ENCODE measurements at regions not wholly inside any gene's neighbourhood (a gene's known extent, or its start where the extent isn't known, plus 50 kb on each side); places are given as distances from the start of the nearest gene placed in this dataset.

GRCh38 chr14:38915125-38915524, 187.9 kb downstream of the SEC23A start:
- no peaks in the 10 kb centered on the region for H3K9me3 ChIP-seq
- H3K4me1 ChIP-seq, result no peaks in the 10 kb centered on the region
- H3K27me3 ChIP-seq, result no peaks in the 10 kb centered on the region
- no peak for ATAC-seq
- H3K36me3 ChIP-seq (replicated peaks in 1 of 2; ENCODE audit: insufficient read depth in 1 of 2, low read depth in 2 of 2), result no peaks in the 10 kb centered on the region
- no peak overlapping the region for H3K27ac ChIP-seq
- no peak overlapping the region for H3K4me3 ChIP-seq
- TF ChIP-seq CTCF (IDR thresholded peaks at IDR 0.05) (no peak), POLR2A (IDR thresholded peaks at IDR 0.05) (no peak)
- intact Hi-C loops (cut with DNase I), result no loop called here
- DNase-seq, result no peak
- 82 to 84% methylated on average over 1 of the region's 1 CpG for WGBS, 2 donors

- H3K4me3 ChIP-seq, result no peak overlapping the region
- no peak overlapping the region for H3K27ac ChIP-seq
- H3K9me3 ChIP-seq, result no peaks in the 10 kb centered on the region
- WGBS, 2 donors, result 33 to 34% methylated on average over 1 of the region's 1 CpG
- no peak for TF ChIP-seq POLR2A (IDR thresholded peaks at IDR 0.05)
- no peak for TF ChIP-seq CTCF (IDR thresholded peaks at IDR 0.05)
- no peaks in the 10 kb centered on the region for H3K36me3 ChIP-seq (replicated peaks in 1 of 2; ENCODE audit: insufficient read depth in 1 of 2, low read depth in 2 of 2)
- no peaks in the 10 kb centered on the region for H3K4me1 ChIP-seq
- H3K27me3 ChIP-seq, result no peaks in the 10 kb centered on the region
- intact Hi-C loops (cut with DNase I), result no loop called here
- ATAC-seq (no peak), DNase-seq (no peak)
These were observed 192.9 kb downstream of the SEC23A start for GRCh38 chr14:38910092-38910491.

- no peak for DNase-seq
- Histone ChIP-seq H3K36me3 (replicated peaks in 1 of 2; ENCODE audit: insufficient read depth in 1 of 2, low read depth in 2 of 2) (no peaks in the 10 kb centered on the region), H3K4me1 (no peaks in the 10 kb centered on the region), H3K9me3 (no peaks in the 10 kb centered on the region), H3K27ac (no peak overlapping the region), H3K4me3 (no peak overlapping the region), H3K27me3 (no peaks in the 10 kb centered on the region)
- no peak for ATAC-seq
- no peak for TF ChIP-seq CTCF (IDR thresholded peaks at IDR 0.05)
- TF ChIP-seq POLR2A (IDR thresholded peaks at IDR 0.05), result no peak
- intact Hi-C loops (cut with DNase I), result no loop called here
These were observed 198.1 kb downstream of the SEC23A start for GRCh38 chr14:38904959-38905358.

GRCh38 chr14:38901791-38902190, 201.2 kb downstream of the SEC23A start:
- 79 to 80% methylated on average over 4 of the region's 4 CpGs for WGBS, 2 donors
- DNase-seq (no peak), ATAC-seq (no peak)
- Histone ChIP-seq H3K9me3 (no peaks in the 10 kb centered on the region), H3K4me1 (no peaks in the 10 kb centered on the region), H3K27me3 (no peaks in the 10 kb centered on the region), H3K27ac (no peak overlapping the region), H3K36me3 (replicated peaks in 1 of 2; ENCODE audit: insufficient read depth in 1 of 2, low read depth in 2 of 2) (no peaks in the 10 kb centered on the region), H3K4me3 (no peak overlapping the region)
- intact Hi-C loops (cut with DNase I), result no loop called here
- no peak for TF ChIP-seq POLR2A (IDR thresholded peaks at IDR 0.05)
- TF ChIP-seq CTCF (IDR thresholded peaks at IDR 0.05), result no peak

- Histone ChIP-seq H3K36me3 (replicated peaks in 1 of 2; ENCODE audit: insufficient read depth in 1 of 2, low read depth in 2 of 2) (no peaks in the 10 kb centered on the region), H3K4me1 (no peaks in the 10 kb centered on the region), H3K27me3 (no peaks in the 10 kb centered on the region), H3K27ac (no peak overlapping the region), H3K4me3 (no peak overlapping the region), H3K9me3 (no peaks in the 10 kb centered on the region)
- WGBS, 2 donors, result 31 to 39% methylated on average over 1 of the region's 1 CpG
- intact Hi-C loops (cut with DNase I), result no loop called here
- TF ChIP-seq CTCF (IDR thresholded peaks at IDR 0.05) (no peak), POLR2A (IDR thresholded peaks at IDR 0.05) (no peak)
- DNase-seq (no peak), ATAC-seq (no peak)
These were observed 202.1 kb downstream of the SEC23A start for GRCh38 chr14:38900887-38901286.

All from body of pancreas (tissue), 4 donors.